ENCODE measurements at regions not wholly inside any gene's neighbourhood (a gene's known extent, or its start where the extent isn't known, plus 50 kb on each side); places are given as distances from the start of the nearest gene placed in this dataset.

GRCh38 chr18:67426486-67426885 is 90.0 kb downstream of the DSEL start:
- H2AK5ac ChIP-seq (ENCODE audit: low read depth, low read length), result no peak overlapping the region
- no peak overlapping the region for H3K9ac ChIP-seq (ENCODE audit: low read depth, low read length, poor library complexity)
- no peaks in the 10 kb centered on the region for H3K9me3 ChIP-seq (replicated peaks in 1 of 2; ENCODE audit: control insufficient read depth in 2 of 2, insufficient read depth in 1 of 2, low read depth in 1 of 2, low read length in 2 of 2)
- H3K27ac ChIP-seq (replicated peaks; ENCODE audit: low read length), result no peak overlapping the region
- WGBS, 2 donors (ENCODE audit: extremely low coverage in 2 of 2, insufficient read length in 2 of 2, insufficient replicate concordance in 1 of 2), result no CpG with 5 or more reads among the region's 5 CpGs
- no peak overlapping the region for H2BK120ac ChIP-seq (ENCODE audit: low read depth, low read length)
- H3K4me3 ChIP-seq (ENCODE audit: low read length in 2 of 2), result no peak overlapping the region
- no peaks in the 10 kb centered on the region for H3K36me3 ChIP-seq (replicated peaks in 1 of 2; ENCODE audit: control insufficient read depth in 2 of 2, insufficient read depth in 2 of 2, low read length in 2 of 2)
- H4K91ac ChIP-seq (ENCODE audit: low read depth, low read length, poor library complexity), result no peak overlapping the region
- no peak overlapping the region for H2AFZ ChIP-seq (ENCODE audit: low read length)
- H3K23ac ChIP-seq (ENCODE audit: low read depth, low read length, poor library complexity), result no peak overlapping the region
- H3K27me3 ChIP-seq (ENCODE audit: control insufficient read depth in 3 of 3, insufficient read depth in 3 of 3, low read depth in 1 of 3, low read length in 3 of 3), result no peaks in the 10 kb centered on the region
- H4K8ac ChIP-seq (ENCODE audit: low read depth, low read length), result no peak overlapping the region
- no peak overlapping the region for H3K4me2 ChIP-seq (ENCODE audit: insufficient read depth, low read length, poor library complexity, severe bottlenecking)
- no peak for DNase-seq (ENCODE audit: low spot score)
- no peaks in the 10 kb centered on the region for H3K79me1 ChIP-seq (ENCODE audit: low read depth, low read length)
- H3K18ac ChIP-seq (ENCODE audit: low read length), result no peak overlapping the region
- no peak overlapping the region for H2BK5ac ChIP-seq (ENCODE audit: low read length)
- no peaks in the 10 kb centered on the region for H3K4me1 ChIP-seq (ENCODE audit: control insufficient read depth in 2 of 2, insufficient read depth in 1 of 2, low read depth in 1 of 2, low read length in 2 of 2)
- no peak overlapping the region for H2BK15ac ChIP-seq (ENCODE audit: low read length)
- no peak overlapping the region for H3K4ac ChIP-seq (ENCODE audit: low read length)
- H3K14ac ChIP-seq (ENCODE audit: low read length), result no peak overlapping the region
- H2BK12ac ChIP-seq (ENCODE audit: low read length), result no peak overlapping the region

GRCh38 chr18:67425672-67426071 is 90.8 kb downstream of the DSEL start:
- Histone ChIP-seq H3K4me2 (ENCODE audit: insufficient read depth, low read length, poor library complexity, severe bottlenecking) (no peak overlapping the region), H4K8ac (ENCODE audit: low read depth, low read length) (no peak overlapping the region), H2BK120ac (ENCODE audit: low read depth, low read length) (no peak overlapping the region), H3K18ac (ENCODE audit: low read length) (no peak overlapping the region), H3K4me3 (ENCODE audit: low read length in 2 of 2) (no peak overlapping the region), H3K9ac (ENCODE audit: low read depth, low read length, poor library complexity) (no peak overlapping the region), H2BK12ac (ENCODE audit: low read length) (no peak overlapping the region), H3K23ac (ENCODE audit: low read depth, low read length, poor library complexity) (no peak overlapping the region), H3K4ac (ENCODE audit: low read length) (no peak overlapping the region), H3K36me3 (replicated peaks in 1 of 2; ENCODE audit: control insufficient read depth in 2 of 2, insufficient read depth in 2 of 2, low read length in 2 of 2) (no peaks in the 10 kb centered on the region), H2BK5ac (ENCODE audit: low read length) (no peak overlapping the region), H2BK15ac (ENCODE audit: low read length) (no peak overlapping the region), H3K14ac (ENCODE audit: low read length) (no peak overlapping the region), H3K9me3 (replicated peaks in 1 of 2; ENCODE audit: control insufficient read depth in 2 of 2, insufficient read depth in 1 of 2, low read depth in 1 of 2, low read length in 2 of 2) (no peaks in the 10 kb centered on the region), H2AFZ (ENCODE audit: low read length) (no peak overlapping the region), H3K4me1 (ENCODE audit: control insufficient read depth in 2 of 2, insufficient read depth in 1 of 2, low read depth in 1 of 2, low read length in 2 of 2) (no peaks in the 10 kb centered on the region), H3K79me1 (ENCODE audit: low read depth, low read length) (no peaks in the 10 kb centered on the region), H3K27ac (replicated peaks; ENCODE audit: low read length) (no peak overlapping the region), H3K27me3 (ENCODE audit: control insufficient read depth in 3 of 3, insufficient read depth in 3 of 3, low read depth in 1 of 3, low read length in 3 of 3) (no peaks in the 10 kb centered on the region), H2AK5ac (ENCODE audit: low read depth, low read length) (no peak overlapping the region), H4K91ac (ENCODE audit: low read depth, low read length, poor library complexity) (no peak overlapping the region)
- DNase-seq (ENCODE audit: low spot score), result no peak

- no peaks in the 10 kb centered on the region for H3K27me3 ChIP-seq (ENCODE audit: control insufficient read depth in 3 of 3, insufficient read depth in 3 of 3, low read depth in 1 of 3, low read length in 3 of 3)
- no peak overlapping the region for H3K14ac ChIP-seq (ENCODE audit: low read length)
- H2BK12ac ChIP-seq (ENCODE audit: low read length), result no peak overlapping the region
- H3K4me3 ChIP-seq (ENCODE audit: low read length in 2 of 2), result no peak overlapping the region
- no peak overlapping the region for H2BK15ac ChIP-seq (ENCODE audit: low read length)
- no peak overlapping the region for H3K23ac ChIP-seq (ENCODE audit: low read depth, low read length, poor library complexity)
- WGBS, 2 donors (ENCODE audit: extremely low coverage in 2 of 2, insufficient read length in 2 of 2, insufficient replicate concordance in 1 of 2), result no CpG with 5 or more reads among the region's 1 CpG
- DNase-seq (ENCODE audit: low spot score), result no peak
- H3K36me3 ChIP-seq (replicated peaks in 1 of 2; ENCODE audit: control insufficient read depth in 2 of 2, insufficient read depth in 2 of 2, low read length in 2 of 2), result no peaks in the 10 kb centered on the region
- H3K9me3 ChIP-seq (replicated peaks in 1 of 2; ENCODE audit: control insufficient read depth in 2 of 2, insufficient read depth in 1 of 2, low read depth in 1 of 2, low read length in 2 of 2), result no peaks in the 10 kb centered on the region
- H3K4me1 ChIP-seq (ENCODE audit: control insufficient read depth in 2 of 2, insufficient read depth in 1 of 2, low read depth in 1 of 2, low read length in 2 of 2), result no peaks in the 10 kb centered on the region
- H4K8ac ChIP-seq (ENCODE audit: low read depth, low read length), result no peak overlapping the region
- H2AFZ ChIP-seq (ENCODE audit: low read length), result no peak overlapping the region
- no peak overlapping the region for H4K91ac ChIP-seq (ENCODE audit: low read depth, low read length, poor library complexity)
- H3K9ac ChIP-seq (ENCODE audit: low read depth, low read length, poor library complexity), result no peak overlapping the region
- H2BK5ac ChIP-seq (ENCODE audit: low read length), result no peak overlapping the region
- H2AK5ac ChIP-seq (ENCODE audit: low read depth, low read length), result no peak overlapping the region
- H3K4ac ChIP-seq (ENCODE audit: low read length), result no peak overlapping the region
- H3K4me2 ChIP-seq (ENCODE audit: insufficient read depth, low read length, poor library complexity, severe bottlenecking), result no peak overlapping the region
- H3K18ac ChIP-seq (ENCODE audit: low read length), result no peak overlapping the region
- no peaks in the 10 kb centered on the region for H3K79me1 ChIP-seq (ENCODE audit: low read depth, low read length)
- H3K27ac ChIP-seq (replicated peaks; ENCODE audit: low read length), result no peak overlapping the region
- no peak overlapping the region for H2BK120ac ChIP-seq (ENCODE audit: low read depth, low read length)
Measured at GRCh38 chr18:67421651-67422050, 94.9 kb downstream of the DSEL start.

- Histone ChIP-seq H3K9me3 (replicated peaks in 1 of 2; ENCODE audit: control insufficient read depth in 2 of 2, insufficient read depth in 1 of 2, low read depth in 1 of 2, low read length in 2 of 2) (no peaks in the 10 kb centered on the region), H3K14ac (ENCODE audit: low read length) (no peak overlapping the region), H3K18ac (ENCODE audit: low read length) (no peak overlapping the region), H3K27me3 (ENCODE audit: control insufficient read depth in 3 of 3, insufficient read depth in 3 of 3, low read depth in 1 of 3, low read length in 3 of 3) (no peaks in the 10 kb centered on the region), H2AFZ (ENCODE audit: low read length) (peak overlapping the region; percentile 67), H2BK5ac (ENCODE audit: low read length) (no peak overlapping the region), H3K79me1 (ENCODE audit: low read depth, low read length) (no peaks in the 10 kb centered on the region), H4K8ac (ENCODE audit: low read depth, low read length) (no peak overlapping the region), H3K4me1 (ENCODE audit: control insufficient read depth in 2 of 2, insufficient read depth in 1 of 2, low read depth in 1 of 2, low read length in 2 of 2) (no peaks in the 10 kb centered on the region), H3K9ac (ENCODE audit: low read depth, low read length, poor library complexity) (no peak overlapping the region), H3K36me3 (replicated peaks in 1 of 2; ENCODE audit: control insufficient read depth in 2 of 2, insufficient read depth in 2 of 2, low read length in 2 of 2) (no peaks in the 10 kb centered on the region), H3K4me2 (ENCODE audit: insufficient read depth, low read length, poor library complexity, severe bottlenecking) (no peak overlapping the region), H3K4me3 (ENCODE audit: low read length in 2 of 2) (no peak overlapping the region), H3K27ac (replicated peaks; ENCODE audit: low read length) (no peak overlapping the region), H2BK15ac (ENCODE audit: low read length) (no peak overlapping the region), H2AK5ac (ENCODE audit: low read depth, low read length) (no peak overlapping the region), H3K23ac (ENCODE audit: low read depth, low read length, poor library complexity) (no peak overlapping the region), H4K91ac (ENCODE audit: low read depth, low read length, poor library complexity) (no peak overlapping the region), H3K4ac (ENCODE audit: low read length) (no peak overlapping the region), H2BK12ac (ENCODE audit: low read length) (no peak overlapping the region), H2BK120ac (ENCODE audit: low read depth, low read length) (no peak overlapping the region)
- no CpG with 5 or more reads among the region's 6 CpGs for WGBS, 2 donors (ENCODE audit: extremely low coverage in 2 of 2, insufficient read length in 2 of 2, insufficient replicate concordance in 1 of 2)
- no peak for DNase-seq (ENCODE audit: low spot score)
Measured at GRCh38 chr18:67417864-67418523, 98.5 kb downstream of the DSEL start.
